Activated CD8-positive, alpha-beta memory T cell treated with anti-CD3 and anti-CD28 coated beads for 36 hours (primary cell): ENCODE measurements at regions not wholly inside any gene's neighbourhood (a gene's known extent, or its start where the extent isn't known, plus 50 kb on each side); places are given as distances from the start of the nearest gene placed in this dataset.

Source experiments
- CTCF ChIA-PET: fragments of 350-600 bp; sonication (Branson Sonifier 250); formaldehyde crosslinking; loops from one replicate; lab custom pipeline; 2021; ENCODE audit warnings: antibody characterized with exemption; lab: Charles Lee
- POLR2A ChIA-PET: fragments of 350-600 bp; sonication (Branson Sonifier 250); formaldehyde crosslinking; loops from one replicate; lab custom pipeline; 2021; ENCODE audit warnings: antibody characterized with exemption; lab: Charles Lee

DNA sequence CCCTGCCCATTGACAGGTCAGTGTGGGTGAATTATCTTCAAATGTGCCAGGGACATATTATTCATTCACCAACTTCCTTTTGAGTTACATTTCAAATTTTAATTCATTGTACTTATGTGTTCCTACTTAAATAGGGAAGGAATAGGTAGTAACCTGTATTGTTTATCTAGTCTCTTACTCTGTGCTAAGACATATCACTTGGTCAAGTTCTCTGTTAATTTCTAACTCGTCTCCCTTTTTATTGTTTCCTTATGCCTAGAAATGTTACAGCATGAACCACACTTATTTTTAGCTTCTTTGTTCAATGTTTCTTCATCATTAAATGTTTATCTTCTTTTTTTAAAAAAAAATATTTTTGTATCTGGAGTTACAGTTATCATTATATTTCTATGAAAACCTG lies 151.9 kb downstream of the HAUS1 start:
- POLR2A ChIA-PET = no interaction called here

DNA sequence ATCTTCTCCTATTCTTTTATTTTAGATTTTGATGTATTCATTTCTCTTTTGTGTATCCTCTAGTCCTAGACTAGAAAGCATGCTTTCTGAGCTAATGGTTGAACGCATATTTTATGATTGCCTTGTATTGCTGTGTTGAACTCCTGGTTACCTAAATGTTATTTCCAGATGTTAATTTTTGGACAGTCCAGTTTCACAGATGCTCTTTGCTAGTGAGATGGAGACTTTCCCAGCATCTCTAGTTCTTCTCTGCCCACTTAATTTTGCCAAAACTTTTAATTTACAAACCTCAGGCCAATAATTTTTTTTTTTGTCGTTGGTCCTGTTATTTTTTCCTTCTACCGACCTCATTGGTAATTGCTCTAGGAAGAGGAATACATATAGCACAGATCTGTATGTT lies 153.2 kb downstream of the HAUS1 start:
- CTCF ChIA-PET = no interaction called here
- POLR2A ChIA-PET = no interaction called here

More for the DNA sequence above, 151.9 kb downstream of the HAUS1 start:
- CTCF ChIA-PET = no interaction called here

DNA sequence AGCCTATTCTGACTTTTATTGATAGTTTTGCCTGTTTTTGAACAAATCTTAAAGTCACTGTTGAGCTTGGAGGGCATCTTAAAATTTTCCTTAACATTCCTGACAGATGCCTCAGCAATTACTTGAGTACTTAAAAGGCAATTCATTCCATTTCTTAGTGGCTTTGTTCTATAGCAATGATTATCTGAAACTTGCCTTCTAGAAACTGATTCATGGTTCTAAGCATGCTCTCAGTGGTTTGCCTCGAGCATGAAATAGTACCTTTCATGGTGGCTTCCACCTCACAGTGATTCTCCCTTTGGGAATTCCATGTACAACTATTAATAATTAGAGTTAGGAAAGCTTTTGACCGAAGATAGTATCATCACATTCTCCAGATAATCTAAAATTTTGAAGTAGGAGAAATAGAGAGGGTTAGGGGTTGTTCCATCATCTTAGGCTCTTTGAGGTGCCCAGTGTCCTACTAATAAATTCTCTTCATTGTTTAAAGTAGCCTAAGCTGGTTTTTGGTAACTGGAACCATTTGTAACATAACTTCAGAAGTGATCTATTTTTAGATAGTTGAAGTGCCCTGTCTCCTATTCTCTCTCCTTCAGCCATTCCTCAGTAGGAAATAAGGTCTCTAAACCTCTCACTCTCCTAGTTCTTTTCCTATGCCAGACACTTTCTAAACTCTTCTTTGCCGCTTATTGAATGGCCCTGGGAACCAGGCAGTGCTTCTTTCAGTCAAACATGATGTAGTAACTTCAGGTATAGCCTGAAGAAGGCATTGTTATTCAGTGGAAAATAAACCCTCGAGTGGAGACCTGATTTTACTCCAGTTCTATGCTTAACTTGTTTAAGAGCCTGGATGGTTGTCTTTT lies 156.1 kb downstream of the HAUS1 start:
- CTCF ChIA-PET = interaction anchor here (0.6 kb wide), 1 partner anchor 85 kb away, joined by 3 read pairs; no protein-coding TSS in a partner anchor
- POLR2A ChIA-PET = interaction anchor here (0.8 kb wide), 1 partner anchor 816 kb away, joined by 3 read pairs; no protein-coding TSS in a partner anchor

GRCh38 chr18:46260879-46261143 lies 156.6 kb downstream of the HAUS1 start:
- POLR2A ChIA-PET = no interaction called here

GRCh38 chr18:46261799-46262198 lies 157.6 kb downstream of the HAUS1 start:
- ChIA-PET CTCF (no interaction called here), POLR2A (no interaction called here)

More at GRCh38 chr18:46260879-46261143, 156.6 kb downstream of the HAUS1 start:
- CTCF ChIA-PET = no interaction called here

- ChIA-PET POLR2A (no interaction called here), CTCF (no interaction called here)
These were observed 158.7 kb downstream of the HAUS1 start for GRCh38 chr18:46262856-46263255.

DNA sequence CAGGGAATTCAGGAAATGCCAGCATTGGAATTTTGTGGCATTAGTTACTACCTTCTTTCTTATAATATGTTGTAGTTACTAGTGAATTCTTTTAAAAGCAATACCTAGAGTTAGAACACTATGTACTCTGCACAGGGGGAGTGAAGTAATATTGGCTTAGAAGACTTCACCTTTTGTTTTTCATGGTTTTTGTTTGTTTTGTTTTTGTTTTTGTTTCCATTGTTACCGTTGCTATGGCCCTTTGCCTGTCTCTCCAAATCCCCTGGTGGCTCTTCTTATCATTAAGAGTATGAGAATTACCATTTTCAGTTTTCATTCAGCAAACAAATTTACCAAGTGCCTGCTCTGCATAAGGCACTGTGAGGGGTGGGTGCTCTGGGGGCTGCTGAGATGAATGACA lies 160.1 kb downstream of the HAUS1 start:
- POLR2A ChIA-PET = no interaction called here
- CTCF ChIA-PET = no interaction called here

GRCh38 chr18:46265196-46266156 lies 161.3 kb downstream of the HAUS1 start:
- ChIA-PET CTCF (interaction anchor here (1.4 kb wide), 1 partner anchor 93 kb away, joined by 5 read pairs; no protein-coding TSS in a partner anchor), POLR2A (no interaction called here)

- ChIA-PET CTCF (interaction anchor here (1.4 kb wide), 1 partner anchor 94 kb away, joined by 5 read pairs; no protein-coding TSS in a partner anchor), POLR2A (no interaction called here)
These were observed 162.3 kb downstream of the HAUS1 start for GRCh38 chr18:46266473-46266872.

DNA sequence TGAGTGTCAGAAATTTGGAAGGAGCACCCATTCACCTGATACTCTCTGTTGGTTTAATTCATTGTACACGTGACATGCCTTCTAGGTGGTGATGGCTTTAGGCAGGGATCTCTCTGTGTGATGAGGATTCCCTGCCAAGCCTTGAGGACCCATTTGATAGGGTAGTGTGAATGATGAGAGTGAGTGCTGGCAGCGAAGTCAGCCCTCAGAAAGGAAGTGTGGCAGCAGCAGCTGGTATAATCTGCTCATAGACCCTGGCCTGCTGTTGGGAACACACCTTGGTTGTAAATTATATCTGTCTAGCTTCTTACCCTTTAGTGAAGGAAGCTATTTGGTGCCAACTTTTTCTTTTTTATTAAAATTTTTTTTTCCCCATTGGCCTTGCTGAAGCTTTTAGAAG lies 164.5 kb downstream of the HAUS1 start:
- POLR2A ChIA-PET = no interaction called here
- CTCF ChIA-PET = interaction anchor here (0.6 to 1.0 kb wide), 4 partner anchors 19 to 573 kb away, joined by 3 read pairs; a partner anchor contains a TSS

- ChIA-PET CTCF (no interaction called here), POLR2A (no interaction called here)
These were observed 165.1 kb downstream of the HAUS1 start for GRCh38 chr18:46269275-46269674.

GRCh38 chr18:46271488-46271887 lies 167.3 kb downstream of the HAUS1 start:
- ChIA-PET POLR2A (no interaction called here), CTCF (no interaction called here)

- CTCF ChIA-PET = no interaction called here
- POLR2A ChIA-PET = no interaction called here
These were observed 169.7 kb downstream of the HAUS1 start for GRCh38 chr18:46273861-46274260.

DNA sequence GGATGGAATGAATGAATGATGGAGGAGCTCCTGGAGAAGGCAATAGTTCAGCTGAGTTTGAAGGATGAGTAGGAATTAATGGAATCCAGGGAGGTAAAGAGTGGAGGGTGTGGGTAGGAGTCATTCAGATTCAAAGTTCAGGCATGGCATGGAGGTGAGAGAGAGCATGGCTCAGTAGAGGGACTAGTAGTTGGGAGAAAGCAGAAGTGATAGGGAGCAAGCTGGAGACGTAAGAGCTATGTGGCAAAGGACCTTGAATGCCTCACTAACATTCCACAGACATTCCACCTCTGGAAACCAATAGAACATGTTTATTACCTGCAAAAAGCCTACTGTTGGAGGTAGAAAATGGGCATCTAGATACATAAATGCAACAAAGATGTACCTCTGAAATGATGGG lies 170.1 kb downstream of the HAUS1 start:
- ChIA-PET CTCF (no interaction called here), POLR2A (no interaction called here)

DNA sequence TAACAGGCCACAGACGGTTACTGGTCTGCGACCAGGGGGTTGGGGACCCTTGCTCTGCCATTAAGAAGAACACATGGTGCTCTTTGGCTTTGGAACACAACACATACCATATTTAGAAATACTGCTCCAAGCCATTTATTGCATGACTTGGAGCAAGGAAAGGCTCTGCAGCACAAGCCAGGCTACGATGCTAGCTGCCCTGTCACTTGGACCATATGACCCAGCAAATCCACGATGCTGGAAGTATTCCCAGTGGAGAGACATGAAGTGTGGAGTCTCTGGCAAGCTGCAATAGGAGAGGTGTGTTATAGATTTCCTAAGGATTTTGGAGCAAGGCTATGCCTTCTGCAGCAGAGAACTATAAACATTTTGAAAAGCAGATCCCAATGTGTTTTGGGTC lies 171.2 kb downstream of the HAUS1 start:
- ChIA-PET POLR2A (no interaction called here), CTCF (interaction anchor here (1.2 to 2.4 kb wide), 2 partner anchors 102 to 383 kb away, joined by 4 to 7 read pairs; a partner anchor contains a TSS)

DNA sequence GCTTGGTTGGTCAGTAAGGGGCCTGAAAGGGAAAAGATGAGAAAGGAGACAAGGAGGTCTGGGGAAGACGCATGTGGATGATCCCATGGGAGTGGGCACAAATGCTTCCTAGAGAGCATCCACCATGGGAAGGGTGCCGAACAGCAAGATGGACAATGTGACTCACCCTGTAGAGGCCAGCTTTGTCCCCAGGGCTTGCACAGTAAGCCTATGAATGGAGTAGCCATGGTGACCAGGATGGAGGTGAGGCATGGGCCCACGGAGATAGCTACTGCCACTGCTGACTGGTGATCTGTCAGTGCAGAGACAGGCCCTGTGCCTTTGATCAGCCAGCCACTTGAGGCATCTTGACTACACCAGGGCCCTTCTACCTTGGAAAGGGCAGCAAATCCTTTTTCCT lies 172.6 kb downstream of the HAUS1 start:
- POLR2A ChIA-PET = no interaction called here

GRCh38 chr18:46278481-46279465 lies 174.6 kb downstream of the HAUS1 start:
- ChIA-PET POLR2A (no interaction called here), CTCF (interaction anchor here (1.1 kb wide), 1 partner anchor 34 kb away, joined by 3 read pairs; no protein-coding TSS in a partner anchor)

More for the DNA sequence above, 172.6 kb downstream of the HAUS1 start:
- CTCF ChIA-PET = interaction anchor here (1.2 to 2.4 kb wide), 2 partner anchors 104 to 381 kb away, joined by 4 to 7 read pairs; a partner anchor contains a TSS

DNA sequence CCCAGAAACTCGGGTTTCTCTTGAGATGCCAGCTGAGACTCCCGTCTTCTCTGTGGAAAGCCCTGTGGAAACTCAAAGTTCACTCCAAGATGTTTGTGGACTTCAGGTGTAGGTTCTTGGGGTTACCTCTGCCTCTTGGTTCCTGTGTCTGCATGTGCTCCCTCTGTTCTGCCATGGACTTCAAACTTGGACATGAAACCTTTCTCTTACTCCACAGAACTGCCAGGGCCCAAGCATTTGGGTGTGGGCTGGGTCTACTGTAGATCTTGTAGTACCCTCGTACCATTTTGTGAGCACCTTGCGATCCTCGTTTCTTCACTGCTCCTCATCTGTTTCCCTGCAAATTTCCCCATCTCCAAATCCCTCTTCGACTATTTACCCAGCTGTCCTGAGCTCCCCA lies 175.5 kb downstream of the HAUS1 start:
- ChIA-PET POLR2A (interaction anchor here (0.6 kb wide), 1 partner anchor 54 kb away, joined by 5 read pairs; no protein-coding TSS in a partner anchor), CTCF (interaction anchor here (0.6 to 3.9 kb wide), 4 partner anchors 34 to 378 kb away, joined by 3 to 21 read pairs (median 12); partner anchors contain the start of gene LOXHD1)
